Left renal cortex interstitium (tissue), 4 donors: ENCODE measurements at regions not wholly inside any gene's neighbourhood (a gene's known extent, or its start where the extent isn't known, plus 50 kb on each side); places are given as distances from the start of the nearest gene placed in this dataset.

Experiments
- DNase-seq, 4 donors: peaks; one replicate each; pipeline ENCODE4 v3.0.0-alpha.2; 2013; ENCODE audit warnings: low read depth in 4 of 4, low spot score in 2 of 4, missing footprints in 1 of 4

DNA sequence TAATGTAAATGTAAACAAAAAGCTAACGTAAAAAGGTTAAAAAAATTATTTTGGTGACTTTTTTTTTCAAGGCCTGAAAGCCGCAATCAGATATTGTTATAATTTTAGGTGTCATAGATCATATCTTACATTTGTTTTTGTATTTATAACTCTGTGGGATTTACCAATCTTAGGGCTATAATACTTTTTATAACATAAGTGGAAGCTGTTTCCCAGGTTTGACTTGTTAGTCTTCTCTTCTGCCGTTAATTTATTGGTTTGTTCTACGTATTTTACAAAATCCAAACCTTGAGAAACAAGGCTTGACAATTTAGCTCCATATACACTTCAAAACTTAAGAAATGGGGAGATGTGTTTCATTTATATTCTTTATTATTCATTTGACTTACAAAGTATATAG lies 119.4 kb downstream of the EVX1 start:
- no peak for DNase-seq

DNA sequence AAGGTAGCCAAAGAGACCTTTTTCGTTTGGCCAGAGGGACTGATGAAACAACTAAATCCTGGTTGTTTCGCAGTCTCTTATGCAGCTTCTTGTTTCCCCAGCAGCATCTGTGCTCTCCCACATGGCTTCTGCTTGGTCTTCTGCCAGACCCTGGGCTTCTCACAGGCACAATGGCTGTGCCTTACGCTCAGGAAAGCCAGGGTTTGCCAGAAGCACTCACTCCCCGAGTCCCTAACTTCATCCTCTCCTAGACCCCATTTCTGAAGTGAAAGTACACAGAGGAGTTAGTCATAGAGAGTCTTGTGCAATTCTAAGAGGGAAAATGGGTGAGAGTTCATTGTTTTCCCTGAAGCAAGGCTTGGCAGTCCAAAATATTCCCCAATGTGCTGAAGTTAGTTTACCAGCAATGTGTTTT lies 121.7 kb downstream of the EVX1 start:
- DNase-seq = no peak

DNA sequence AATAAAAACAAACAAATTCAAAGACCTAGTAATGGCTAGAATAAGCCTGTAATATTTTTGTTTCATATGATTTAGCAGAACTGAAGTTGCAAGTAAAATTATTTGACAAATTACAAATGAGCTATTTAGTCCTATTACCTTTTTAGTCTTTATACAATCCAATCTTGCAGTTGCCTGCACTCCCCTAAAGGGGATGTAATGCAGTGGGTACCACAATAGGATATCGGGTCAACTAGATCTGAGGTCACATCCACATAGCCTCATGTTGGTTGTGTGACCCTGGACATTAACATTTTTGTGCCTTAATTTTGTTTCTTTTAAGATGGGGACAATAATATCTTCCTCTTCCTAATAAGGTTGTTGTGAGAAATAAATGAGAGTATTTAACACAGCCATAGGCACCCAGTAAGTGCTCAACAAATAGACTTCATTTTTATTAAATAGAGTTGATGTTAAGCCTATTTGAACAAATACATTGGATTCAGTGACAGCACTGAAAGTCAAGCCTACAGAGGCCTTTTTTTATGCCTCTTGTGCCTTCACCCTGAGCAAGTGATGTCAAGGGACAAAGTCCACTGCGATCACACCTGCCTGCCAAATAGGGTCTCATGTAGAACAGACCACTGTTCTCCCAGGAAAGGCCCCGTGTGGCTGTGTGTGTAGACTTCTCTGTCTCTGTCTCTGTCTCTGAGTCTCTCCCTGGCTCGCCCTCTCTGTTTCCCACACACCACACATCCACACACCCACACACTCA lies 124.8 kb downstream of the EVX1 start:
- DNase-seq = no peak

- DNase-seq = no peak
Measured at GRCh38 chr7:27367933-27368549, 125.4 kb downstream of the EVX1 start.

DNA sequence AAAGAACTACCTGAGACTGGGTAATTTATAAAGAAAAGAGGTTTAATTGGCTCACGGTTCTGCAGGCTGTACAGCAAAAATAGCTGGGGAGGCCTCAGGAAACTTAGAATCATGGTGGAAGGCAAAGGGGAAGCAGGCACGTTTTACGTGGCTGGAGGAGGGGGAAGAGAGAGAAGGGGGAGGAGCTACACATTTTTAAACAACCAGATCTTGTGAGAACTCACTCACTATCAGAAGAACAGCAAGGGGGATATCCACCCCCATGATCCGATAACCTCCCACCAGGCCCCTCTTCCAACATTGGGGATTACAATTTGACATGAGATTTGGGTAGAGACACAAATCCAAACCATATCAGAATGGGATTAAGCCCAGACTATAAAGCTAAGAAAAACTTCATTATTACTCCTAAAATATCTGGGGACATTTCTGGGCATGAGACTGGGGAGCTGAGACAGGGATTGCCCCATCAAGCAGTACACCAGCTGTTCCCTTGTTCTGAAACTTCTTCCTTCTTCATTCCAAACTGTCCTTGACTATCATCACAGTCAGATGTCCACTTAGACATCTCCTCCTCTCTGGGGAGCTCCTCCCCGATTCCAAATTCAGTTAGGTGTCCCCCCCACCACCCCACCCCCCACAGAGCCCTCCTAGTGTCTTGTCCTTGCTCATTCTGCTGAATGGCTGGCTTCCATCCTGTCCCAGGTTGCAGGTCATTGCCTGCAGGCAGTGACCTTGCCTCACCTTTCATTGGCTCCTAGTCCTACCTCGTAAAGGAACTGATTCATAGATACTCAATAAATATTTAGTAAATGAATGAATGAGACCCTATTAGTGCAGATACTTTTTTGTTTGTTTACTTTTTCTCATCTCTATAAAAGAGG lies 132.6 kb downstream of the EVX1 start:
- DNase-seq = no peak

DNA sequence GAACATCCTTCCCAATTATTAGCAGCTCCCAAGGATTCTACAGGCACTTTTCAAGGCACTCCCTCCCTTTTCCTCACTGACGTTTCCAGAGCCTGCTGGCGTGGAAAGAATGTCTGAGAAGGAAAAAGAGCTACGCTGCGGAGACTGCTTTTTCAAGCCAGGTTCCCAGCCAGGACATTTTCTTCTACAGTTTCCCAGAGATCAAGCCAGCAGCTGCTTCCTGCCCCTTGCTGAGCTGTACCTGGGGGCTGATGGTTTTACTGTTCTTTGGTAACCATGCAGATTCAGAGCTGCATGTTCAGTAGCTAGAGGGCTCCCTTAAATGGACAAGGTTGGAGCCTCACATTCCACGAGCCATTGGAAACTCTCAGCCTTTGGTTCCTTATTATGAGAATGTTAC lies 133.4 kb downstream of the EVX1 start:
- DNase-seq = no peak

- DNase-seq = no peak
Measured at GRCh38 chr7:27377988-27378387, 135.4 kb downstream of the EVX1 start.

DNA sequence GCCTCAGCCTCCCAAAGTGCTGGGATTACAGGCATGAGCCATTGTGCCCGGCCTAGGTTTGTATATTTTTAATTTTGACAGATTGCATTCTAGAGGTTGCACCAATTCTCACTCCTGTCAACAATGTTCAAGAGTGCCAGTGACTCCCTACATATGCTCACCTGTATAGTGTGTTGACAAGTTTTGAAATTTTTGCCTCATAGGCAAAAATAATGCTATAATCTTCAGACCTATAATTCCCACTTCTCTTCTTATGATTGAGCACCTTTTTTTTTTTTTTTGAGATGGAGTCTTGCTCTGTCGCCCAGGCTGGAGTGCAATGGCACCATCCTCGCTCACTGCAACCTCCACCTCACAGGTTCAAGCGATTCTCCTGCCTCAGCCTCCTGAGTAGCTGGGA lies 139.7 kb downstream of the EVX1 start:
- DNase-seq = no peak

DNA sequence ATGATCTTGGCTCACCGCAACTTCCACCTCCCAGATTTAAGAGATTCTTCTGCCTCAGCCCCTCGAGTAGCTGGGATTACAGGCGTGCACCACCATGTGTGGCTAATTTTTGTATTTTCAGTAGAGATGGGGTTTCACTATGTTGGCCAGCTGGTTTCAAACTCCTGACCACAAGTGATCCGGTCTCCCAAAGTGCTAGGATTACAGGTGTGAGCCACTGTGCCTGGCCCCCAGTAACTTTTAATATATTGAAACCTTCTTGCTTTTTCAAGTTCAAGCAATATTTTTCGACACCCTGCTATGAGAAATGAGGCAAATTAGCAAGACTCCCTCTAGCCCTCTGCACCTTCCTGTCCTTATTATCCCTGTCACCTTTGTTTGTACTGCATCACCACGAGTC lies 144.0 kb downstream of the EVX1 start:
- no peak for DNase-seq

- no peak for DNase-seq
Measured at GRCh38 chr7:27387864-27388263, 145.3 kb downstream of the EVX1 start.

DNA sequence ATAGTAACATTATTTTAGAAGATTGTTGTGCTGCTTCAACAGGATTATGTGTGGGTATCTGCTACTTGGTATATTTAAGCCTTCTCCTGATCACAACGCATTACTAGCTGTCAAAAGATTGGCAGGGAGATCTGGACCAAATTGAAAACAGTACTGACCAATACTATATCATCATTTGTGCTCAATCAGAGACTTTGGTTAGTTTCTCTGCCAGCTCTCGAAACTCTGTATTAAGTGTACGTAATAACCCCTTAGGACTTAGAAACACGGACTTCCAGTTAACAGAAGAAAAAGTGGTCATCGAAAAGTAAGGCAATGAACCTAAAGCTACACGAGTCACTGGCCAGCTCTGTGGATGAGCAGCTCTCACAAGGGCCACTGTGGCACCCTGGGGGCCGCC lies 146.0 kb downstream of the EVX1 start:
- DNase-seq = no peak

- no peak for DNase-seq
Measured at GRCh38 chr7:27389496-27389895, 146.9 kb downstream of the EVX1 start.

- no peak for DNase-seq
Measured at GRCh38 chr7:27392477-27392876, 149.9 kb downstream of the EVX1 start.

GRCh38 chr7:27394871-27395270 lies 152.3 kb downstream of the EVX1 start:
- no peak for DNase-seq

GRCh38 chr7:27395626-27396025 lies 153.0 kb downstream of the EVX1 start:
- no peak for DNase-seq

DNA sequence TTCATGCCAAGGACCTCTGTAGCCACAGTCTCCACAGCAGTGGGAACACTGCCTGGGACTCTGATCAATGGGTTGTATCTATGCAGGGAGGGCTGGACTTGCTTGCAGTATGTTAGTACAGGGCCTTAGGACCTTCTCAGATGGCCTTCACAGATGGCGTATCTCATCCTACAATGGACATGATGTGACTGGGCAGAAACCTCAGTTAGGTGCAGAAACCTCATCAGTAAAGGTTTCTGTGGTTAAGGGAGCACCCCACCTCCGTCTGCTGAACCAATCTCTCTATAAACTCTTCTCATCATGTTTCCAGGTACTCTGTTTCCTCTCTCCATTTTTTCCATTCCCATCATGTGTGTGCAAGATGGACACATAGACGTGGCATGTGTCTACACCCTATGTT lies 154.9 kb downstream of the EVX1 start:
- DNase-seq = no peak

DNA sequence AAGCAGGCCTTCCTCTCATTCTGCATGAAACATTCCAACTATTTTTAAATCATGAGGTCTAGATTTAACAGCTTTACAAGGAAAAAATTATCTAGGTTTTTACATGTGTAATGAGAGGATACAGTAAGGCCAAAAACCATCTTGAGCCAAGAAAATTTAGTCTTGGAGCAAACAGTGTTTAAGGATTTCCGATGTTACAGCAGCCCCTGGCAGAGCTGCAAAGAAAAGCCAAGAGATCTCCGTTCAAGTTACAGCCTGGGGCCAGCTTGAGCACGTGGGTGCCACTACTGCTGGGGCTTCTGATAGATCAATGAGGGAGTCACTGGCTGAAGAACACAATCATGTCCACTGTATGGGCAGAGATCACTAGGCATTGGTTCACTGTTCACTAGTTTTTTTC lies 156.2 kb downstream of the EVX1 start:
- DNase-seq = no peak

- no peak for DNase-seq
Measured at GRCh38 chr7:27399791-27400567, 157.4 kb downstream of the EVX1 start.

GRCh38 chr7:27405780-27406179 lies 163.2 kb downstream of the EVX1 start:
- DNase-seq = no peak

- no peak for DNase-seq
Measured at GRCh38 chr7:27409311-27409710, 166.7 kb downstream of the EVX1 start.

DNA sequence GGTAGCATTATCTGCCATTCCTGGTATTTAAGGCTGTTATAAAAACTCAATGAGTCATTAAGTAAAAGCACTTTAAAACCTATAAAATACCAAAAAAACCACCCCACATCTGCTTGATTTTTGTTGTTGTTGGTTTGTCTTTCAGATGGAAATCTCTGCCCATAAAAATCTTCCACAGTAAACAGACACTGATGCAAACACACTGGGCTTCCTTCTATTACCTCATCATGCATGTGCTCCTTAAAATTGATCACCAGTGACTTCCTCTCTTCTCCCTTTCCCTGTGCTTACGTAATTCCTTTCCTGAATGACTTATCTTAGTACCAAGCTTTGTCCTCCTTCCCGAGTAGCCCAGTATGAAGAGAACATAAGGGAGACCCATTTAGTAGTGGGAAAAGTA lies 167.2 kb downstream of the EVX1 start:
- DNase-seq = no peak
